ENCODE measurements at regions not wholly inside any gene's neighbourhood (a gene's known extent, or its start where the extent isn't known, plus 50 kb on each side); places are given as distances from the start of the nearest gene placed in this dataset.

GRCh38 chr7:46544396-46545008, 623.4 kb upstream of the IGFBP3 start:
- FAIRE-seq (no peak), DNase-seq (ENCODE audit: insufficient read length, low spot score) (no peak)
- TF ChIP-seq POLR2AphosphoS5 (IDR thresholded peaks at IDR 0.05; ENCODE audit: low read depth, low read length) (no peak), PAX5 (IDR thresholded peaks at IDR 0.05; ENCODE audit: insufficient read depth, low read length, severe bottlenecking) (no peak)

DNA sequence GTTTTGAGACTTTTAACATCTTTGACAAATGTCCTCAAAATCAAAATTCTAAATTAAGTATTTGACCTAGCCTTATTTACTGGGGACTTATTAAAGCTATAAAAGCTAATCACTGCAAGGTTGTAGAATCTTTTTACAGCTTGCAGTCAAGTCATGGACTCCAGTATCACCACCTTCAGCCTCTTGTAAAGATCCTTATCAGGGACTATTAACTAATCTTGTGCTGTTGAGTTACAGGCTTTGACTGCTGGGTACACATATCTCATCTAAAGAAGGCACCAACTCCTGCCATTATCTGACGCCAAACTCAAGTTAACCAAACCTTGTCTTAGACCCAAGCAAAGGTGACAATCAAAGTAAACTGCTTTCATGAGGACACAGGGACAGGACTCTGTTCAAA, 621.0 kb upstream of the IGFBP3 start:
- DNase-seq (ENCODE audit: insufficient read length, low spot score) = no peak
- FAIRE-seq = no peak
- no peak for TF ChIP-seq POLR2A (IDR thresholded peaks at IDR 0.05; ENCODE audit: low read depth, low read length)
- no peak for TF ChIP-seq POU2F2 (IDR thresholded peaks at IDR 0.05; ENCODE audit: low read depth, low read length)
- no peak for TF ChIP-seq SPI1 (IDR thresholded peaks at IDR 0.05; ENCODE audit: low read depth, low read length)
- TF ChIP-seq PAX5 (IDR thresholded peaks at IDR 0.05; ENCODE audit: insufficient read depth, low read length, severe bottlenecking) = no peak

DNA sequence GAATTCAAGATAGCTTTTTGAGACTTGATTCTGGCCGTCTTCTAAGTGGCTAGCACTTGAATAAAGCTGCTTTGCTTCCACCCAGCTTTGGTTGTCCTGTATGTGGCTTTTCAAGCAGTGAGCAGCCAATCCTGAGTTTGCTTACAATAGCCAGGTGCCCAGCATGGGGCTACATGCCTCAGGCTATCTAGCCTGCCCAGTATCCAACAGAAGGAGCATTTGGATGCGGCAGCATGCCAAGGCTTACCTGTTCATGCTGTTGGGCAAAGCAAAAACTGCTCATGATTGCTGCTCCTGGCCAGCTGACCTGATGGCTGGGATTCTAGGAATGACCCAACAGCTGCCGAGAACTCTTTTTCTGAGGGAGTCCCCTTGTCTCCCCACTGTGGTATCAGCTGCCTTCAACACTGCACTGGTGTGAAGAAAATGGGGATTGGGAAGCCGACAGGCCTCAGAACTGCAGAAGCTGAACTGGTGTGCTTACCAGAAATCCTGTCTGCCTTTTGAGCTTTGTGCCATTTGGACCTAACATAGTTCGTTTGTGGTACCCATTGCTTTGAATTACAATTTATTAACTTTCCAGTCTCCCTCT, 618.9 kb upstream of the IGFBP3 start:
- TF ChIP-seq POU2F2 (IDR thresholded peaks at IDR 0.05; ENCODE audit: low read depth, low read length) (no peak), TAF1 (IDR thresholded peaks at IDR 0.05; ENCODE audit: low read depth, low read length) (no peak), SPI1 (IDR thresholded peaks at IDR 0.05; ENCODE audit: low read depth, low read length) (no peak), POLR2AphosphoS5 (IDR thresholded peaks at IDR 0.05; ENCODE audit: low read depth, low read length) (no peak), PAX5 (IDR thresholded peaks at IDR 0.05; ENCODE audit: insufficient read depth, low read length, severe bottlenecking) (no peak), POLR2A (IDR thresholded peaks at IDR 0.05; ENCODE audit: low read depth, low read length) (no peak)
- no peak for DNase-seq (ENCODE audit: insufficient read length, low spot score)
- no peak for FAIRE-seq

GRCh38 chr7:46537191-46537905, 616.3 kb upstream of the IGFBP3 start:
- no peak for DNase-seq (ENCODE audit: insufficient read length, low spot score)
- TF ChIP-seq PAX5 (IDR thresholded peaks at IDR 0.05; ENCODE audit: insufficient read depth, low read length, severe bottlenecking) (no peak), POLR2A (IDR thresholded peaks at IDR 0.05; ENCODE audit: low read depth, low read length) (no peak), TAF1 (IDR thresholded peaks at IDR 0.05; ENCODE audit: low read depth, low read length) (no peak), POLR2AphosphoS5 (IDR thresholded peaks at IDR 0.05; ENCODE audit: low read depth, low read length) (no peak), SPI1 (IDR thresholded peaks at IDR 0.05; ENCODE audit: low read depth, low read length) (no peak), POU2F2 (IDR thresholded peaks at IDR 0.05; ENCODE audit: low read depth, low read length) (no peak)
- no peak for FAIRE-seq

DNA sequence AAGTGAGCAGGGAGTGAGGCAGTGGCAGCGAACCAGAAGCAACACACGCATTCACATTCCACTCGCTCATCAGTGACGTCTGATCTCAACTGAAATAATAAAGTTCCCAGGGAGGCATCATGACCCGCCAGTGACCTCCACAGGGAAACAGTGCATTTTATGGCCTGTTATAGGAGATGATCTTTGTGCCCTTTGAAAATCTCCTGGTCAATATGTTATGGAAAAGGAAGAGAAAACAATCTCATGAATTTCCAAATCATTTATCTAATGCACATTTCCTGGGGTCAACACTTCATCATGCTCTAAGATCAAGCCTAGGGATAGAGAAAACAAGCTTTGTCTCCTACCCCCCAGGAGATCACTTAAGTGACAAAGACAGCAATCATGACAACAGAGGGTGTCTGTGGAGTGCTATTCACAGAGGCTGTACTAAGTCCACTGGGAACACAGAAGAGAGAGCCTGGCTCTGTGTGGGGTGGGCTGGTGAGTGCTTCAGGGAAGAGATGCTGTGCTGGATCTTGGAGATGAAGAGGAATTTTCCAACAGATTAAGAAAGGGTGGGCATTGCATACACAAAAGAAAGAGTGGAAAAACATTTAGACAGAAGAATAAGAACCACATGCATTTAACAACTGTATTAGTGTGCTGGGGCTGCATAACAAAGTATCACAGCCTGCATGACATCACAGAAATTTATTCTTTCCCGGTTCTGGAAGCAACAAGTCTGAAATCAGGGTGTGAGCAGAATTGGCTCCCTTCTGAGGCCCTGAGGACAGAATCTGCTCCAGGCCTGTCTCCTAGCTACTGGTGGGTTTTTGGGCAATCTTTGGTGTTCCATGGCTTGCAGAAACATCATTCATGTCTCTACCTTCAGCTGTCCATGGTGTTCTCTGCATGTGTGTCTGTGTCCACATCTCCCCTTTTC, 613.9 kb upstream of the IGFBP3 start:
- TF ChIP-seq SPI1 (IDR thresholded peaks at IDR 0.05; ENCODE audit: low read depth, low read length) (no peak), POLR2AphosphoS5 (IDR thresholded peaks at IDR 0.05; ENCODE audit: low read depth, low read length) (no peak), TAF1 (IDR thresholded peaks at IDR 0.05; ENCODE audit: low read depth, low read length) (no peak)
- DNase-seq (ENCODE audit: insufficient read length, low spot score) = no peak
- no peak for FAIRE-seq

DNA sequence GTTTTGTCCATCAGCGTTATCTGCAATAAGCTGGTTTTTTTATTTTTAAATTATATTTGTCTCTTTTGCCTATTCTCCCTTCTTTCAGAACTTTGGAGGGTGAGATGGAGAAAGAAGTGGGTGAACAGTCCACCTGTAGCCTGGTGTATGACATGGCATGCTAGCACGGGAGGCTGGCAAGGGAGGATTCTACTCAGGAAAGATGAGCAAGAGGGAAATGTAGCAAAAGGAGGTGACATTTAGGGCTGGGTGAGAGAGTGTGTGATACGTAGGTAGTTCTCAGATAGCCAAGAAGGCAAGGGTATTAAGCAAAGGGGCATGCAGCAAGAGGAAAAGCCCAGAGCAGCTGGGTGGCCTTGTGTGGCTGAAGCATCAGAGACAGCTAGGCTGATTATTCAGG, 612.9 kb upstream of the IGFBP3 start:
- TF ChIP-seq POLR2AphosphoS5 (IDR thresholded peaks at IDR 0.05; ENCODE audit: low read depth, low read length) (no peak), POU2F2 (IDR thresholded peaks at IDR 0.05; ENCODE audit: low read depth, low read length) (no peak), POLR2A (IDR thresholded peaks at IDR 0.05; ENCODE audit: low read depth, low read length) (no peak), TAF1 (IDR thresholded peaks at IDR 0.05; ENCODE audit: low read depth, low read length) (no peak), PAX5 (IDR thresholded peaks at IDR 0.05; ENCODE audit: insufficient read depth, low read length, severe bottlenecking) (no peak), SPI1 (IDR thresholded peaks at IDR 0.05; ENCODE audit: low read depth, low read length) (no peak)
- DNase-seq (ENCODE audit: insufficient read length, low spot score) (no peak), FAIRE-seq (no peak)

- DNase-seq (ENCODE audit: insufficient read length, low spot score) (no peak), FAIRE-seq (no peak)
- no peak for TF ChIP-seq TAF1 (IDR thresholded peaks at IDR 0.05; ENCODE audit: low read depth, low read length)
- no peak for TF ChIP-seq SPI1 (IDR thresholded peaks at IDR 0.05; ENCODE audit: low read depth, low read length)
- TF ChIP-seq PAX5 (IDR thresholded peaks at IDR 0.05; ENCODE audit: insufficient read depth, low read length, severe bottlenecking) = no peak
- no peak for TF ChIP-seq POU2F2 (IDR thresholded peaks at IDR 0.05; ENCODE audit: low read depth, low read length)
- no peak for TF ChIP-seq POLR2AphosphoS5 (IDR thresholded peaks at IDR 0.05; ENCODE audit: low read depth, low read length)
- TF ChIP-seq POLR2A (IDR thresholded peaks at IDR 0.05; ENCODE audit: low read depth, low read length) = no peak
Observed at GRCh38 chr7:46532571-46532970, 611.5 kb upstream of the IGFBP3 start.

- no peak for TF ChIP-seq PAX5 (IDR thresholded peaks at IDR 0.05; ENCODE audit: insufficient read depth, low read length, severe bottlenecking)
- no peak for TF ChIP-seq TAF1 (IDR thresholded peaks at IDR 0.05; ENCODE audit: low read depth, low read length)
- no peak for TF ChIP-seq SPI1 (IDR thresholded peaks at IDR 0.05; ENCODE audit: low read depth, low read length)
- TF ChIP-seq POLR2AphosphoS5 (IDR thresholded peaks at IDR 0.05; ENCODE audit: low read depth, low read length) = no peak
- TF ChIP-seq POU2F2 (IDR thresholded peaks at IDR 0.05; ENCODE audit: low read depth, low read length) = no peak
- no peak for TF ChIP-seq POLR2A (IDR thresholded peaks at IDR 0.05; ENCODE audit: low read depth, low read length)
- no peak for DNase-seq (ENCODE audit: insufficient read length, low spot score)
- no peak for FAIRE-seq
Observed at GRCh38 chr7:46530081-46530750, 609.1 kb upstream of the IGFBP3 start.

GRCh38 chr7:46527360-46527759, 606.3 kb upstream of the IGFBP3 start:
- DNase-seq (ENCODE audit: insufficient read length, low spot score) (no peak), FAIRE-seq (no peak)
- TF ChIP-seq POLR2AphosphoS5 (IDR thresholded peaks at IDR 0.05; ENCODE audit: low read depth, low read length) (no peak), SPI1 (IDR thresholded peaks at IDR 0.05; ENCODE audit: low read depth, low read length) (no peak), POLR2A (IDR thresholded peaks at IDR 0.05; ENCODE audit: low read depth, low read length) (no peak), TAF1 (IDR thresholded peaks at IDR 0.05; ENCODE audit: low read depth, low read length) (no peak), PAX5 (IDR thresholded peaks at IDR 0.05; ENCODE audit: insufficient read depth, low read length, severe bottlenecking) (no peak), POU2F2 (IDR thresholded peaks at IDR 0.05; ENCODE audit: low read depth, low read length) (no peak)
